HL-60 (cell line): ENCODE measurements at regions not wholly inside any gene's neighbourhood (a gene's known extent, or its start where the extent isn't known, plus 50 kb on each side); places are given as distances from the start of the nearest gene placed in this dataset.

Experiments
- DNase-seq, 2 experiments: peaks; one replicate each; pipeline ENCODE4 v3.0.0-alpha.2; 2010 to 2020; ENCODE audit warnings: low read depth in 1 of 2, low spot score in 1 of 2
- H3K27ac ChIP-seq: fragments of 250-450 bp; sonication (Bioruptor Pico); replicated peaks from 2 replicates; pipeline ENCODE4 v1.5.1; 2020; ENCODE audit warnings: mild to moderate bottlenecking, moderate library complexity
- H3K27me3 ChIP-seq: fragments of 250-450 bp; sonication (Bioruptor Pico); 2 replicates; pipeline ENCODE4 v1.5.1; 2021; ENCODE audit warnings: mild to moderate bottlenecking, moderate library complexity; ENCODE audit not compliant: insufficient read depth, poor library complexity, severe bottlenecking
- H3K4me3 ChIP-seq: replicated peaks from 2 replicates; pipeline ENCODE4 v1.5.1; 2011; ENCODE audit warnings: mild to moderate bottlenecking, control low read depth, low read length; ENCODE audit not compliant: insufficient read depth
- GABPA ChIP-seq: IDR thresholded peaks from 2 replicates; pipeline ENCODE4 v1.6.1; 2012; ENCODE audit warnings: low read depth
- POLR2AphosphoS5 ChIP-seq: IDR thresholded peaks from 2 replicates; pipeline ENCODE4 v1.6.1; 2012; ENCODE audit warnings: low read depth
- SPI1 ChIP-seq: IDR thresholded peaks from 2 replicates; pipeline ENCODE4 v1.6.1; 2012; ENCODE audit warnings: low read depth, mild to moderate bottlenecking, borderline replicate concordance
- TF ChIP-seq, protein P1 (sequence below): IDR thresholded peaks from one replicate; pipeline ENCODE4 v1.5.1; 2011; ENCODE audit warnings: low read length, control low read depth, inconsistent platforms; ENCODE audit not compliant: insufficient read depth
- TF ChIP-seq, protein P2 (sequence below): IDR thresholded peaks from 2 replicates; pipeline ENCODE4 v1.6.1; 2012; ENCODE audit warnings: low read depth; ENCODE audit not compliant: insufficient replicate concordance

DNA sequence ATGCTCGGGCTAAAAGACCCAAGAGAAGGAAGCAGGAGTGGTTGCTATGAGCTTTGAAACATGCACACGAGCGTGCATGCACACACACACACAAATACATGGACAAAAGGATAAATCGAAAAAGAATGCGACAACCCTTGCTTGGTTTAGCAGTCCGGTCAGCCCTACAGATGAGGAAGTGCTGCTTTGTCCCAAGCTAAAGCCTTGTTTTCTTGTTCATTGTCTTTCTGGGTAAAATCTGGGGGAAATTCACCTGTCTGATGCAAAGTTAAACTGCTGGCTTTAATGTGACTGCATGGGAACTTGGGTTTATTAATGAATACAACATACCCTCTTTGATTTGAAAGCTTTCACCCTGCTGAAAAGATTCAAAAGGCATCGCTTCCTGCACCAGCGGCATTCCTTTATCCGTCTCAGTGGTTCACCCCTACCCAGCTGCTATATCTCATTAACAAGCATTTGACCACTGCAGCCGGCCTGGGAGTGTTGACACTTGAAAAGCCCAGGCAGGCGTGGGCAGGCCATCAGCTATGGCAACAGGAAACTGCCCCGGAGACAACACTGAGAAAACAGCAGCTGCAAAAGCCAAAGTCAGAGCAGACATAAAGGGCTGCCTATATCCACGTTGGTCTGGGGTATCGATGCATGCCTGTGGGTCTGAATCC, 301.7 kb downstream of the NDFIP2 start:
- TF ChIP-seq, protein P1, sequence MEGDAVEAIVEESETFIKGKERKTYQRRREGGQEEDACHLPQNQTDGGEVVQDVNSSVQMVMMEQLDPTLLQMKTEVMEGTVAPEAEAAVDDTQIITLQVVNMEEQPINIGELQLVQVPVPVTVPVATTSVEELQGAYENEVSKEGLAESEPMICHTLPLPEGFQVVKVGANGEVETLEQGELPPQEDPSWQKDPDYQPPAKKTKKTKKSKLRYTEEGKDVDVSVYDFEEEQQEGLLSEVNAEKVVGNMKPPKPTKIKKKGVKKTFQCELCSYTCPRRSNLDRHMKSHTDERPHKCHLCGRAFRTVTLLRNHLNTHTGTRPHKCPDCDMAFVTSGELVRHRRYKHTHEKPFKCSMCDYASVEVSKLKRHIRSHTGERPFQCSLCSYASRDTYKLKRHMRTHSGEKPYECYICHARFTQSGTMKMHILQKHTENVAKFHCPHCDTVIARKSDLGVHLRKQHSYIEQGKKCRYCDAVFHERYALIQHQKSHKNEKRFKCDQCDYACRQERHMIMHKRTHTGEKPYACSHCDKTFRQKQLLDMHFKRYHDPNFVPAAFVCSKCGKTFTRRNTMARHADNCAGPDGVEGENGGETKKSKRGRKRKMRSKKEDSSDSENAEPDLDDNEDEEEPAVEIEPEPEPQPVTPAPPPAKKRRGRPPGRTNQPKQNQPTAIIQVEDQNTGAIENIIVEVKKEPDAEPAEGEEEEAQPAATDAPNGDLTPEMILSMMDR: no peak
- TF ChIP-seq SPI1: peak; percentile 49; the same call in 1 of the 2 replicates
- no peak for TF ChIP-seq POLR2AphosphoS5
- TF ChIP-seq, protein P2, sequence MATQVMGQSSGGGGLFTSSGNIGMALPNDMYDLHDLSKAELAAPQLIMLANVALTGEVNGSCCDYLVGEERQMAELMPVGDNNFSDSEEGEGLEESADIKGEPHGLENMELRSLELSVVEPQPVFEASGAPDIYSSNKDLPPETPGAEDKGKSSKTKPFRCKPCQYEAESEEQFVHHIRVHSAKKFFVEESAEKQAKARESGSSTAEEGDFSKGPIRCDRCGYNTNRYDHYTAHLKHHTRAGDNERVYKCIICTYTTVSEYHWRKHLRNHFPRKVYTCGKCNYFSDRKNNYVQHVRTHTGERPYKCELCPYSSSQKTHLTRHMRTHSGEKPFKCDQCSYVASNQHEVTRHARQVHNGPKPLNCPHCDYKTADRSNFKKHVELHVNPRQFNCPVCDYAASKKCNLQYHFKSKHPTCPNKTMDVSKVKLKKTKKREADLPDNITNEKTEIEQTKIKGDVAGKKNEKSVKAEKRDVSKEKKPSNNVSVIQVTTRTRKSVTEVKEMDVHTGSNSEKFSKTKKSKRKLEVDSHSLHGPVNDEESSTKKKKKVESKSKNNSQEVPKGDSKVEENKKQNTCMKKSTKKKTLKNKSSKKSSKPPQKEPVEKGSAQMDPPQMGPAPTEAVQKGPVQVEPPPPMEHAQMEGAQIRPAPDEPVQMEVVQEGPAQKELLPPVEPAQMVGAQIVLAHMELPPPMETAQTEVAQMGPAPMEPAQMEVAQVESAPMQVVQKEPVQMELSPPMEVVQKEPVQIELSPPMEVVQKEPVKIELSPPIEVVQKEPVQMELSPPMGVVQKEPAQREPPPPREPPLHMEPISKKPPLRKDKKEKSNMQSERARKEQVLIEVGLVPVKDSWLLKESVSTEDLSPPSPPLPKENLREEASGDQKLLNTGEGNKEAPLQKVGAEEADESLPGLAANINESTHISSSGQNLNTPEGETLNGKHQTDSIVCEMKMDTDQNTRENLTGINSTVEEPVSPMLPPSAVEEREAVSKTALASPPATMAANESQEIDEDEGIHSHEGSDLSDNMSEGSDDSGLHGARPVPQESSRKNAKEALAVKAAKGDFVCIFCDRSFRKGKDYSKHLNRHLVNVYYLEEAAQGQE: no peak
- DNase-seq: no peak
- Histone ChIP-seq H3K27ac (no peak overlapping the region), H3K27me3 (no peaks in the 10 kb centered on the region), H3K4me3 (no peak overlapping the region)

DNA sequence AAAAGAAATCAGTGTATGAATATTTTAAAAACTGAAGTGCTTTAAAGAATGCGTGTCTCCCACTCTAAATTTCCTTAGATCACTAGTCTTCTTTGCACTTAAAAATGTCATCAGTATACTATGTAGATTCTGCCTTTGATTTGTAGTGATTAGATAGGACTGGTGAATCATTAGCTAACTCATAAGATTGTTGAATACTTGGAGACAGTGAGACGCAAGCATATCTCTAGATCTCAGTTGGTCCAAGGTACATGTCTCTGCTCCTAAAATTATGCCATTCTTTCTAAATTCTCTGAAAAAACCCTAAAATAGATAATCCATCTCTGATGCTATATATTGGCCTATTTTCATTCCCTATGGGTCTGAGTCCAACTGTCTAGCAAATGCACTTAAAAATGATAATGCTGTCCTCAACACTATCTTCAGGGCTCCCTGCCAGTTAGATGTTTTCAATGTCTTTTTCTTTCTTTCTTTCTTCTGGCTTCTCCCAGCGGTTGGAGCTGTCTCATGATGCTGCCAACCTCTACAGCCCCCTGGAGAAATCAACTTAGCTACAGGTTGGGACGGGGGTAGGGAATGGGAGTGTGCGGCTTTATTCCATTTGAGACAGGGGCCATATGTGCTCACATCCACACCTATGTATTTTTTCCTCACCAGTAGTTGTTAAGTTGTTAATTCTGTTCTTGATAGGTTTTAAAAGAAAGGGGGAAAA, 301.0 kb downstream of the NDFIP2 start:
- no peak overlapping the region for H3K27ac ChIP-seq
- TF ChIP-seq SPI1 (no peak), GABPA (no peak), POLR2AphosphoS5 (no peak)
- TF ChIP-seq, protein P1: no peak
- TF ChIP-seq, protein P2: no peak
- no peaks in the 10 kb centered on the region for H3K27me3 ChIP-seq
- no peak for DNase-seq
- H3K4me3 ChIP-seq: no peak overlapping the region

DNA sequence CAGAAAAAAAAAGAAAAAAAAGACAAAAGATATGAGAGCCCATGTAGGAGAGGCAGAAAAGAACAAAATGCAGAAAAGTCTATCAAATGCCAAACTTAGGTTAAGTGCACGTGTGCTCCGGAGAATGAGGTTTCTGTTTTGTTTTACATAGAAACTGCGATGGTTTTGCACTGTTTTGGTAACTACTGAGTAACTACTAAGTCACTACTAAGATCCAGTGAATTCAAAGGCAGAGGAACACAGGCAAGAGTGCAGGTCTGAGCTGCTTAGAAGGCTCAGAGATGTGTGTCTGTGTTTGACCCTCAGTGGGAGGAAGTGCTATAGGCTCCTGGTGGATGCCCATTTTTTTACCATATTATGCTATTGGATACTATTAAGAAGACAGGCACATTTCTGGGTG, 299.3 kb downstream of the NDFIP2 start:
- Histone ChIP-seq H3K27me3 (no peaks in the 10 kb centered on the region), H3K27ac (no peak overlapping the region), H3K4me3 (no peak overlapping the region)
- DNase-seq: no peak
- TF ChIP-seq, protein P2: no peak
- TF ChIP-seq SPI1 (peak; percentile 45; the same call in 1 of the 2 replicates), GABPA (no peak), POLR2AphosphoS5 (no peak)
- TF ChIP-seq, protein P1: no peak
